HEK293 (cell line): ENCODE measurements at regions not wholly inside any gene's neighbourhood (a gene's known extent, or its start where the extent isn't known, plus 50 kb on each side); places are given as distances from the start of the nearest gene placed in this dataset.

Experiments used
- CTCF ChIA-PET: fragments of 350-600 bp; formaldehyde crosslinking; extraction: SDS; loops from one replicate; lab custom pipeline; 2021; ENCODE audit warnings: antibody characterized with exemption; lab: Yijun Ruan, JAX
- POLR2A ChIA-PET: fragments of 300-600 bp; formaldehyde crosslinking; extraction: SDS; loops from one replicate; lab custom pipeline; 2020; ENCODE audit warnings: antibody characterized with exemption, inconsistent platforms; lab: Yijun Ruan, JAX
- H3K27ac ChIP-seq: fragments of 200-500 bp; sonication (Bioruptor generic); 2 replicates; pipeline ENCODE4 v1.5.1; 2014; ENCODE audit warnings: low read depth, low read length, control low read depth, inconsistent platforms; ENCODE audit errors: extremely low read depth
- H3K36me3 ChIP-seq, 2 experiments: fragments of 200-500 bp in 1 of 2; sonication (Bioruptor generic) in 1 of 2; 1 replicate in 1 of 2; 2 replicates in 1 of 2; pipeline ENCODE4 v1.5.1; 2014 to 2017; ENCODE audit warnings: inconsistent platforms in 2 of 2, low read length in 2 of 2; ENCODE audit not compliant: control insufficient read depth in 2 of 2, insufficient read depth in 1 of 2
- H3K4me1 ChIP-seq: fragments of 200-500 bp; sonication (Bioruptor generic); 2 replicates; pipeline ENCODE4 v1.5.1; 2014; ENCODE audit warnings: mild to moderate bottlenecking, low read length, inconsistent platforms; ENCODE audit not compliant: control insufficient read depth, insufficient read depth
- H3K4me3 ChIP-seq: 2 replicates; pipeline ENCODE4 v1.5.1; 2011; ENCODE audit warnings: low read depth, mild to moderate bottlenecking, control low read depth, low read length, moderate library complexity
- H3K9me3 ChIP-seq: fragments of 200-500 bp; sonication (Bioruptor generic); 2 replicates; pipeline ENCODE4 v1.5.1; 2014; ENCODE audit warnings: low read depth, low read length, inconsistent platforms; ENCODE audit not compliant: control insufficient read depth, insufficient read depth
- FEZF1 ChIP-seq: fragments of 450-650 bp; formaldehyde crosslinking; IDR thresholded peaks from 2 replicates; pipeline ENCODE4 v1.5.1; 2016; ENCODE audit warnings: missing biosample characterization, missing genetic modification characterization
- REST ChIP-seq: fragments of 450-650 bp; formaldehyde crosslinking; IDR thresholded peaks from 2 replicates; pipeline ENCODE4 v1.5.1; 2016; ENCODE audit warnings: missing biosample characterization, missing genetic modification characterization
- SP3 ChIP-seq: fragments of 450-650 bp; formaldehyde crosslinking; IDR thresholded peaks from 2 replicates; pipeline ENCODE4 v1.5.1; 2016; ENCODE audit warnings: missing biosample characterization, missing genetic modification characterization
- ZBTB10 ChIP-seq: fragments of 450-650 bp; formaldehyde crosslinking; IDR thresholded peaks from 2 replicates; pipeline ENCODE4 v1.5.1; 2016; ENCODE audit warnings: missing biosample characterization, missing genetic modification characterization
- ZBTB48 ChIP-seq: fragments of 450-650 bp; formaldehyde crosslinking; IDR thresholded peaks from 2 replicates; pipeline ENCODE4 v1.5.1; 2016; ENCODE audit warnings: missing biosample characterization, missing genetic modification characterization
- ZFP37 ChIP-seq: fragments of 450-650 bp; formaldehyde crosslinking; IDR thresholded peaks from 2 replicates; pipeline ENCODE4 v1.5.1; 2016; ENCODE audit warnings: missing biosample characterization, missing genetic modification characterization
- ZNF121 ChIP-seq: fragments of 450-650 bp; formaldehyde crosslinking; IDR thresholded peaks from 2 replicates; pipeline ENCODE4 v1.5.1; 2016; ENCODE audit warnings: missing biosample characterization, missing genetic modification characterization
- ZNF146 ChIP-seq: fragments of 450-650 bp; formaldehyde crosslinking; IDR thresholded peaks from 2 replicates; pipeline ENCODE4 v1.5.1; 2016; ENCODE audit warnings: missing biosample characterization, missing genetic modification characterization
- ZNF148 ChIP-seq: fragments of 450-650 bp; formaldehyde crosslinking; IDR thresholded peaks from 2 replicates; pipeline ENCODE4 v1.5.0; 2017; ENCODE audit warnings: missing biosample characterization, missing genetic modification characterization, borderline replicate concordance
- ZNF248 ChIP-seq: fragments of 450-650 bp; formaldehyde crosslinking; IDR thresholded peaks from 2 replicates; pipeline ENCODE4 v1.5.1; 2017; ENCODE audit warnings: missing biosample characterization, missing genetic modification characterization
- ZNF292 ChIP-seq: fragments of 450-650 bp; formaldehyde crosslinking; IDR thresholded peaks from 2 replicates; pipeline ENCODE4 v1.5.1; 2016; ENCODE audit warnings: low read depth, missing biosample characterization, missing genetic modification characterization, borderline replicate concordance
- ZNF394 ChIP-seq: fragments of 450-650 bp; formaldehyde crosslinking; IDR thresholded peaks from 2 replicates; pipeline ENCODE4 v1.5.1; 2016; ENCODE audit warnings: missing biosample characterization, missing genetic modification characterization, mild to moderate bottlenecking, moderate library complexity, borderline replicate concordance
- ZNF473 ChIP-seq: fragments of 450-650 bp; formaldehyde crosslinking; IDR thresholded peaks from 2 replicates; pipeline ENCODE4 v1.5.1; 2017; ENCODE audit warnings: missing biosample characterization, missing genetic modification characterization
- ZNF513 ChIP-seq: fragments of 450-650 bp; IDR thresholded peaks from 2 replicates; pipeline ENCODE4 v1.5.1; 2018; ENCODE audit warnings: missing biosample characterization, missing genetic modification characterization
- ZNF514 ChIP-seq: fragments of 450-650 bp; formaldehyde crosslinking; IDR thresholded peaks from 2 replicates; pipeline ENCODE4 v1.5.1; 2016; ENCODE audit warnings: missing biosample characterization, missing genetic modification characterization
- ZNF529 ChIP-seq: fragments of 450-650 bp; formaldehyde crosslinking; IDR thresholded peaks from 2 replicates; pipeline ENCODE4 v1.5.1; 2017; ENCODE audit warnings: missing genetic modification characterization, missing biosample characterization; ENCODE audit not compliant: insufficient replicate concordance
- ZNF561 ChIP-seq: fragments of 450-650 bp; IDR thresholded peaks from 2 replicates; pipeline ENCODE4 v1.5.1; 2018; ENCODE audit warnings: missing biosample characterization, missing genetic modification characterization, borderline replicate concordance
- ZNF621 ChIP-seq: fragments of 450-650 bp; formaldehyde crosslinking; IDR thresholded peaks from 2 replicates; pipeline ENCODE4 v1.5.1; 2017; ENCODE audit warnings: missing biosample characterization, missing genetic modification characterization
- ZNF792 ChIP-seq: fragments of 450-650 bp; formaldehyde crosslinking; IDR thresholded peaks from 2 replicates; pipeline ENCODE4 v1.5.1; 2016; ENCODE audit warnings: missing biosample characterization, missing genetic modification characterization
- ZNF843 ChIP-seq: fragments of 450-650 bp; formaldehyde crosslinking; IDR thresholded peaks from 2 replicates; pipeline ENCODE4 v1.5.1; 2016; ENCODE audit warnings: missing biosample characterization, missing genetic modification characterization
- ZSCAN18 ChIP-seq: fragments of 450-650 bp; formaldehyde crosslinking; IDR thresholded peaks from 2 replicates; pipeline ENCODE4 v1.5.1; 2016; ENCODE audit warnings: missing biosample characterization, missing genetic modification characterization

GRCh38 chr5:163613150-163613442, 107.7 kb downstream of the MAT2B start:
- ChIA-PET POLR2A (no interaction called here), CTCF (interaction anchor here (1.2 kb wide), 1 partner anchor 46 kb away, joined by 3 read pairs; no protein-coding TSS in a partner anchor)
- no peak overlapping the region for H3K4me3 ChIP-seq
- no peaks in the 10 kb centered on the region for H3K9me3 ChIP-seq
- H3K36me3 ChIP-seq, result no peaks in the 10 kb centered on the region
- H3K4me1 ChIP-seq, result no peaks in the 10 kb centered on the region
- TF ChIP-seq ZBTB48 (tag by site-specific recombination), result no peak
- no peak for TF ChIP-seq ZNF121 (tag by site-specific recombination)
- TF ChIP-seq ZNF529 (tag by site-specific recombination), result no peak
- TF ChIP-seq ZBTB10 (tag by site-specific recombination), result no peak
- no peak for TF ChIP-seq ZNF513 (tag by site-specific recombination)
- TF ChIP-seq ZFP37, result no peak
- TF ChIP-seq ZNF792 (tag by site-specific recombination), result no peak
- no peak for TF ChIP-seq ZNF561
- no peak overlapping the region for H3K27ac ChIP-seq

GRCh38 chr5:163614787-163615186, 109.4 kb downstream of the MAT2B start:
- H3K4me1 ChIP-seq, result no peaks in the 10 kb centered on the region
- POLR2A ChIA-PET, result no interaction called here
- no peak overlapping the region for H3K4me3 ChIP-seq
- TF ChIP-seq FEZF1 (tag by site-specific recombination) (no peak), ZNF146 (tag by site-specific recombination) (no peak), ZSCAN18 (tag by site-specific recombination) (no peak), ZNF473 (no peak), ZNF843 (tag by site-specific recombination) (no peak), ZNF248 (no peak), ZNF394 (tag by site-specific recombination) (no peak), ZNF292 (tag by site-specific recombination) (no peak), ZNF792 (tag by site-specific recombination) (no peak), ZNF514 (no peak), SP3 (no peak)
- no peaks in the 10 kb centered on the region for H3K36me3 ChIP-seq
- H3K9me3 ChIP-seq, result no peaks in the 10 kb centered on the region
- H3K27ac ChIP-seq, result no peak overlapping the region
- CTCF ChIA-PET, result no interaction called here

- no peaks in the 10 kb centered on the region for H3K9me3 ChIP-seq
- no peak overlapping the region for H3K27ac ChIP-seq
- POLR2A ChIA-PET, result no interaction called here
- H3K36me3 ChIP-seq, result no peaks in the 10 kb centered on the region
- CTCF ChIA-PET, result interaction anchor here (0.5 to 0.7 kb wide), 2 partner anchors 18 to 109 kb away, joined by 3 read pairs; no protein-coding TSS in a partner anchor
- H3K4me1 ChIP-seq, result no peaks in the 10 kb centered on the region
- H3K4me3 ChIP-seq, result no peak overlapping the region
- TF ChIP-seq REST, result no peak
- TF ChIP-seq ZNF148, result no peak
- no peak for TF ChIP-seq ZNF621 (tag by site-specific recombination)
- TF ChIP-seq ZNF843 (tag by site-specific recombination), result no peak
Observed at GRCh38 chr5:163619273-163619934, 114.0 kb downstream of the MAT2B start.
